ENCODE measurements at regions not wholly inside any gene's neighbourhood (a gene's known extent, or its start where the extent isn't known, plus 50 kb on each side); places are given as distances from the start of the nearest gene placed in this dataset.
"Not testable (repeated sequence)": the region's sequence is repeated elsewhere in the genome, so short reads cannot be mapped to it uniquely, and the experiment has no call there.

GRCh38 chr5:158036983-158037595 is 178.1 kb upstream of the CLINT1 start:
- RAD21 ChIA-PET (ENCODE audit: unreplicated experiment); in situ Hi-C loops (cut with MboI): not testable (repeated sequence)

GRCh38 chr5:158034586-158034985 is 175.6 kb upstream of the CLINT1 start:
- intact Hi-C loops (cut with micrococcal nuclease; ENCODE audit: unreplicated experiment); H3K79me2 ChIP-seq (ENCODE audit: control insufficient read depth, insufficient read depth, low read length); POLR2A ChIA-PET; FAIRE-seq; H3K4me3 ChIP-seq; CTCF ChIA-PET; H3K4me2 ChIP-seq (ENCODE audit: control insufficient read depth, insufficient read depth); SMC1A ChIA-PET (ENCODE audit: uncharacterized antibody, unreplicated experiment); in situ Hi-C loops (cut with MboI); H3K27ac ChIP-seq (ENCODE audit: control insufficient read depth, insufficient read depth); BruUV-seq (replicated peaks); ATAC-seq; DNase-seq (ENCODE audit: low read depth, low spot score); RAD21 ChIA-PET (ENCODE audit: unreplicated experiment); H4K20me1 ChIP-seq (ENCODE audit: control insufficient read depth, insufficient read depth); H3K36me3 ChIP-seq (ENCODE audit: control insufficient read depth in 2 of 2, insufficient read depth in 2 of 2, low read length in 1 of 2); H3K9ac ChIP-seq (ENCODE audit: control insufficient read depth, insufficient read depth, low read length); H3K9me3 ChIP-seq (replicated peaks; ENCODE audit: control insufficient read depth, insufficient read depth, low read length); H3K4me1 ChIP-seq (ENCODE audit: control insufficient read depth, insufficient read depth, low read length); H3K27me3 ChIP-seq (replicated peaks in 1 of 2; ENCODE audit: control insufficient read depth in 2 of 2, insufficient read depth in 2 of 2, low read length in 1 of 2); H2AFZ ChIP-seq (ENCODE audit: control insufficient read depth, low read depth, low read length): not testable (repeated sequence)
- WGBS (ENCODE audit: insufficient coverage, insufficient replicate concordance, low lambda C conversion rate, missing lambda C conversion rate), result 12% methylated on average over 6 of the region's 6 CpGs

More at GRCh38 chr5:158036983-158037595, 178.1 kb upstream of the CLINT1 start:
- 76% methylated on average over 23 of the region's 31 CpGs for WGBS (ENCODE audit: insufficient coverage, insufficient replicate concordance, low lambda C conversion rate, missing lambda C conversion rate)
- BruUV-seq (replicated peaks); SMC1A ChIA-PET (ENCODE audit: uncharacterized antibody, unreplicated experiment); H3K4me3 ChIP-seq; FAIRE-seq; H2AFZ ChIP-seq (ENCODE audit: control insufficient read depth, low read depth, low read length); H3K79me2 ChIP-seq (ENCODE audit: control insufficient read depth, insufficient read depth, low read length); H3K4me1 ChIP-seq (ENCODE audit: control insufficient read depth, insufficient read depth, low read length); DNase-seq (ENCODE audit: low read depth, low spot score); ATAC-seq; H3K9ac ChIP-seq (ENCODE audit: control insufficient read depth, insufficient read depth, low read length); H3K4me2 ChIP-seq (ENCODE audit: control insufficient read depth, insufficient read depth); POLR2A ChIA-PET; H4K20me1 ChIP-seq (ENCODE audit: control insufficient read depth, insufficient read depth); CTCF ChIA-PET; H3K27me3 ChIP-seq (replicated peaks in 1 of 2; ENCODE audit: control insufficient read depth in 2 of 2, insufficient read depth in 2 of 2, low read length in 1 of 2); H3K36me3 ChIP-seq (ENCODE audit: control insufficient read depth in 2 of 2, insufficient read depth in 2 of 2, low read length in 1 of 2); intact Hi-C loops (cut with micrococcal nuclease; ENCODE audit: unreplicated experiment); H3K9me3 ChIP-seq (replicated peaks; ENCODE audit: control insufficient read depth, insufficient read depth, low read length); H3K27ac ChIP-seq (ENCODE audit: control insufficient read depth, insufficient read depth): not testable (repeated sequence)
